Transverse colon (tissue), 3 donors: ENCODE measurements at regions not wholly inside any gene's neighbourhood (a gene's known extent, or its start where the extent isn't known, plus 50 kb on each side); places are given as distances from the start of the nearest gene placed in this dataset.

Experiments
- CTCF ChIP-seq, 5 experiments: fragments of 200-600 bp in 3 of 5; fragments of 450-650 bp in 2 of 5; sonication (generic) in 3 of 5; IDR thresholded peaks; 1 replicate in 2 of 5; 2 replicates in 3 of 5; pipeline ENCODE4 v1.5.1; 2016 to 2017; ENCODE audit warnings: antibody characterized with exemption in 5 of 5, inconsistent platforms in 3 of 5, mild to moderate bottlenecking in 2 of 5, moderate library complexity in 1 of 5
- EP300 ChIP-seq: sonication (generic); formaldehyde crosslinking; IDR thresholded peaks from one replicate; pipeline ENCODE4 v1.6.1; 2017; ENCODE audit warnings: antibody characterized with exemption, low read depth
- POLR2A ChIP-seq: fragments of 450-650 bp; IDR thresholded peaks from one replicate; pipeline ENCODE4 v1.6.1; 2016; ENCODE audit warnings: antibody characterized with exemption, mild to moderate bottlenecking, moderate library complexity

- no peak for TF ChIP-seq CTCF (IDR thresholded peaks at IDR 0.05)
- TF ChIP-seq POLR2A: no peak
- TF ChIP-seq EP300: no peak
These were observed 300.6 kb upstream of the MPDZ start for GRCh38 chr9:13580131-13580530.
